ENCODE measurements at regions not wholly inside any gene's neighbourhood (a gene's known extent, or its start where the extent isn't known, plus 50 kb on each side); places are given as distances from the start of the nearest gene placed in this dataset.

DNA sequence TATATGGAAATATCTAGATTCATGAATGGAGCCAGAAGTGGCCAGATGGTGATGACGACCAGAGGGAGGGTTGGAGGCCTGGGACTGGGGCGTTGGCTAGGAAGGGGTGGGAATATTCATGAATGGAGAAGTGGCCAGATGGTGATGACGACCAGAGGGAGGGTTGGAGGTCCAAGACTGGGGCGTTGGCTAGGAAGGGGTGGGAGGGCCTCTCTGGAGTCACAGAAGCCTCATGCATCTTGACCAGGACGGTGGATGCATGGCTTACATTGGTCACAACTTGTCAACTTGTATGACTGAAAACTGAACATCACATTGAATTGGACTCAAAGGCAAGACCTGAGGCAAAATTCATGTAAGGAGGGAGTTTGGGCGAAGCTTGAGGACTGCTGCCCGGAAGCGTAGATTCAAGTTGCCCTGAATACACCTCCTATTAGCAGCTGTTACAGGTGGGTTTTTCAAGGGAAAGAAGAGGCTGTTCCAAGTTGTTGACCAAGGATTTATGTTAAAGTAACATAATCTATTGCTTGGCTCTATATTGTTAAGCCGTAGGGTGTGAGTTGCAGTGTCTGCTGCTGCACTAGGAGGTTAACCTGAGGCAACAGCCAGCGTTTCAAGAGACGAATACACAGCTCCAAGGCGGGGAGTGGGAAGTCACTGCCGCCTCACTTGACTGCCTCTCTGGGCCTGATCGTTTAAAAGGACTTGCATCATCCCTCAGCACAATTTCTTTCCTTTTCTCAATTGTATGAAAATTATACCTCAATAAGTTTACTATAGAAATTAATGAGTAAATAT is 55.1 kb upstream of the FAM20C start:
- H3K4me1 ChIP-seq (ENCODE audit: control insufficient read depth, insufficient read depth, low read length): no peaks in the 10 kb centered on the region
- peaks cover 10% of the 10 kb centered on the region for H3K27me3 ChIP-seq (ENCODE audit: control insufficient read depth, insufficient read depth, low read length)
- H3K14ac ChIP-seq (replicated peaks; ENCODE audit: low read depth, low read length): no peak overlapping the region
- H3K79me1 ChIP-seq (ENCODE audit: low read depth in 1 of 2, low read length in 2 of 2): no peaks in the 10 kb centered on the region
- H3K23ac ChIP-seq (ENCODE audit: low read depth, low read length): no peak overlapping the region
- H3K9me1 ChIP-seq (ENCODE audit: insufficient read depth, low read length): no peaks in the 10 kb centered on the region
- H3K36me3 ChIP-seq (ENCODE audit: control insufficient read depth, insufficient read depth, low read length): no peaks in the 10 kb centered on the region
- H3K9me3 ChIP-seq (ENCODE audit: control insufficient read depth, insufficient read depth, low read length): no peaks in the 10 kb centered on the region
- no TSS peak for BruUV-seq (replicated peaks)
- no peak overlapping the region for H3K4me2 ChIP-seq (ENCODE audit: low read depth, low read length)
- TF ChIP-seq, protein P1, sequence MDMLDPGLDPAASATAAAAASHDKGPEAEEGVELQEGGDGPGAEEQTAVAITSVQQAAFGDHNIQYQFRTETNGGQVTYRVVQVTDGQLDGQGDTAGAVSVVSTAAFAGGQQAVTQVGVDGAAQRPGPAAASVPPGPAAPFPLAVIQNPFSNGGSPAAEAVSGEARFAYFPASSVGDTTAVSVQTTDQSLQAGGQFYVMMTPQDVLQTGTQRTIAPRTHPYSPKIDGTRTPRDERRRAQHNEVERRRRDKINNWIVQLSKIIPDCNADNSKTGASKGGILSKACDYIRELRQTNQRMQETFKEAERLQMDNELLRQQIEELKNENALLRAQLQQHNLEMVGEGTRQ (IDR thresholded peaks at IDR 0.05; ENCODE audit: low read depth, low read length): no peak
- TF ChIP-seq, protein P2, sequence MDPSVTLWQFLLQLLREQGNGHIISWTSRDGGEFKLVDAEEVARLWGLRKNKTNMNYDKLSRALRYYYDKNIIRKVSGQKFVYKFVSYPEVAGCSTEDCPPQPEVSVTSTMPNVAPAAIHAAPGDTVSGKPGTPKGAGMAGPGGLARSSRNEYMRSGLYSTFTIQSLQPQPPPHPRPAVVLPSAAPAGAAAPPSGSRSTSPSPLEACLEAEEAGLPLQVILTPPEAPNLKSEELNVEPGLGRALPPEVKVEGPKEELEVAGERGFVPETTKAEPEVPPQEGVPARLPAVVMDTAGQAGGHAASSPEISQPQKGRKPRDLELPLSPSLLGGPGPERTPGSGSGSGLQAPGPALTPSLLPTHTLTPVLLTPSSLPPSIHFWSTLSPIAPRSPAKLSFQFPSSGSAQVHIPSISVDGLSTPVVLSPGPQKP (IDR thresholded peaks at IDR 0.05; ENCODE audit: borderline replicate concordance, low read depth, low read length): no peak
- no peak for TF ChIP-seq BHLHE40 (IDR thresholded peaks at IDR 0.05; ENCODE audit: low read depth, low read length)
- TF ChIP-seq NFE2L2 (IDR thresholded peaks at IDR 0.05; ENCODE audit: low read depth, low read length): no peak
- TF ChIP-seq RAD21 (IDR thresholded peaks at IDR 0.05; ENCODE audit: low read length): no peak
- ChIA-PET CTCF (interaction anchor here (0.9 kb wide), 1 partner anchor 73 kb away, joined by 3 read pairs; no protein-coding TSS in a partner anchor), POLR2A (ENCODE audit: unreplicated experiment) (no interaction called here)
- H3K9ac ChIP-seq (ENCODE audit: low read depth, low read length): no peak overlapping the region
- no peak overlapping the region for H2AK5ac ChIP-seq (ENCODE audit: low read depth, low read length)
- no peak for ATAC-seq (ENCODE audit: low read depth)
- no peak for DNase-seq
- 61% methylated on average over 2 of the region's 14 CpGs; no CpG with 5 or more reads in 1 of the 2 experiments for WGBS, 2 experiments (ENCODE audit: extremely low coverage in 2 of 2, insufficient read length in 1 of 2)
- H3K4me3 ChIP-seq (ENCODE audit: insufficient read depth, low read depth, low read length): no peak overlapping the region
- in situ Hi-C loops (cut with MboI; ENCODE audit: low sequenced_read_pairs): no loop called here
- intact Hi-C loops (cut with micrococcal nuclease): no loop called here
- no peak overlapping the region for H4K91ac ChIP-seq (ENCODE audit: insufficient read depth, low read depth, low read length)
- H4K5ac ChIP-seq (ENCODE audit: low read depth, low read length): no peak overlapping the region
- H3K4ac ChIP-seq (ENCODE audit: low read depth, low read length): no peak overlapping the region
- H2BK20ac ChIP-seq (ENCODE audit: low read depth, low read length): no peak overlapping the region
- no peak overlapping the region for H2BK15ac ChIP-seq (ENCODE audit: low read depth, low read length)
- H2AK9ac ChIP-seq (replicated peaks; ENCODE audit: low read depth, low read length, poor library complexity): no peak overlapping the region
- no peaks in the 10 kb centered on the region for H4K20me1 ChIP-seq (ENCODE audit: insufficient read depth, low read length)
- H2AFZ ChIP-seq (replicated peaks; ENCODE audit: low read length, poor library complexity): no peak overlapping the region
- H3K56ac ChIP-seq (ENCODE audit: extremely low read depth, insufficient read depth, low read length): no peak overlapping the region
- no peak overlapping the region for H3K18ac ChIP-seq (ENCODE audit: low read depth, low read length)
- dilution Hi-C loops (cut with HindIII; ENCODE audit: low sequenced_read_pairs, unreplicated experiment): no loop called here
- no peak overlapping the region for H4K8ac ChIP-seq (ENCODE audit: low read depth in 2 of 2, low read length in 2 of 2)
- no peak overlapping the region for H2BK5ac ChIP-seq (ENCODE audit: low read depth, low read length, poor library complexity, severe bottlenecking)
- H3K27ac ChIP-seq (ENCODE audit: insufficient read depth, low read length): no peak overlapping the region
- H2BK120ac ChIP-seq (ENCODE audit: low read depth, low read length): no peak overlapping the region

All from IMR-90 (cell line).